ENCODE measurements at regions not wholly inside any gene's neighbourhood (a gene's known extent, or its start where the extent isn't known, plus 50 kb on each side); places are given as distances from the start of the nearest gene placed in this dataset.

DNA sequence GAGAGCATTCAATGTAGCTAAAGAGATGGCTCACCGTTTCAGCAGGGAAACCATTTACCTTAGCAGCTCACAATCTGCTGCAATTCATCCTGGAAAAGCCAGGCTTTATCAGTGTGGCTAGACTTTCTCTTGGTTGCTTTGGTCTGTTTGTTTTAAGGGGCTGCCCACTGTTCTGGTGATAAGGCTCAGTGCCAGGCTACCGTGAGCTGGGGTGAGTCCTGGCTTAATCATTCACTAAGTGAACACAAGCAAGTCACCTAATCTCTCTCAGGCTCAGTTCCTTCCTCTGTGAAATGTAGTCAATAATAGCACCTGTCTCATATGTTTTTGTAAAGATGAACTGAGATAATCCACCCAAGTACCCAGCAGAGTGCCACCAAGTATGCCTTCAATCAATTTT lies 229.0 kb downstream of the TEX29 start:
- Histone ChIP-seq H3K36me3 (no peaks in the 10 kb centered on the region), H3K27me3 (peaks cover 0 to 16% of the 10 kb centered on the region in 2 donors), H3K9me3 (peaks cover 0 to 2% of the 10 kb centered on the region in 2 donors), H3K27ac (no peak overlapping the region), H3K4me3 (no peak overlapping the region), H3K4me1 (no peaks in the 10 kb centered on the region)
- DNase-seq (no peak), ATAC-seq (no peak)
- TF ChIP-seq, protein P1, sequence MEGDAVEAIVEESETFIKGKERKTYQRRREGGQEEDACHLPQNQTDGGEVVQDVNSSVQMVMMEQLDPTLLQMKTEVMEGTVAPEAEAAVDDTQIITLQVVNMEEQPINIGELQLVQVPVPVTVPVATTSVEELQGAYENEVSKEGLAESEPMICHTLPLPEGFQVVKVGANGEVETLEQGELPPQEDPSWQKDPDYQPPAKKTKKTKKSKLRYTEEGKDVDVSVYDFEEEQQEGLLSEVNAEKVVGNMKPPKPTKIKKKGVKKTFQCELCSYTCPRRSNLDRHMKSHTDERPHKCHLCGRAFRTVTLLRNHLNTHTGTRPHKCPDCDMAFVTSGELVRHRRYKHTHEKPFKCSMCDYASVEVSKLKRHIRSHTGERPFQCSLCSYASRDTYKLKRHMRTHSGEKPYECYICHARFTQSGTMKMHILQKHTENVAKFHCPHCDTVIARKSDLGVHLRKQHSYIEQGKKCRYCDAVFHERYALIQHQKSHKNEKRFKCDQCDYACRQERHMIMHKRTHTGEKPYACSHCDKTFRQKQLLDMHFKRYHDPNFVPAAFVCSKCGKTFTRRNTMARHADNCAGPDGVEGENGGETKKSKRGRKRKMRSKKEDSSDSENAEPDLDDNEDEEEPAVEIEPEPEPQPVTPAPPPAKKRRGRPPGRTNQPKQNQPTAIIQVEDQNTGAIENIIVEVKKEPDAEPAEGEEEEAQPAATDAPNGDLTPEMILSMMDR (IDR thresholded peaks at IDR 0.05): no peak
- intact Hi-C loops (cut with DNase I): no loop called here

DNA sequence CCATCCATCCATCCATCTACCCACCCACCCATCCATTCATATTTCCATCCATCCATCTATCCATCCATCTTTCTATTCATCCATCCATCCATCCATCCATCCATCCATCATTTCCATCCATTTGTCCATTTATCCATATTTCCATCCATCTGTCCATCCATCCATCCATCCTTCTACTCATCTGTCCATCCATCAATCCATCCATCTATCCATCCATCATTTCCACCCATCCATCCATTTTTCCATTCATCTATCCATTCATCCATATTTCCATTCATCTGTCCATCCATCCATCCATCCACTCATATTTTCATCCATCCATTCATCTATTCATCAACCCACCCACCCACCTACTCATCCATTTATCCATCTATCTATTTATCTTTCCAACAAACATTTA lies 229.6 kb downstream of the TEX29 start:
- TF ChIP-seq, protein P1 (IDR thresholded peaks at IDR 0.05): no peak
- intact Hi-C loops (cut with DNase I): no loop called here

DNA sequence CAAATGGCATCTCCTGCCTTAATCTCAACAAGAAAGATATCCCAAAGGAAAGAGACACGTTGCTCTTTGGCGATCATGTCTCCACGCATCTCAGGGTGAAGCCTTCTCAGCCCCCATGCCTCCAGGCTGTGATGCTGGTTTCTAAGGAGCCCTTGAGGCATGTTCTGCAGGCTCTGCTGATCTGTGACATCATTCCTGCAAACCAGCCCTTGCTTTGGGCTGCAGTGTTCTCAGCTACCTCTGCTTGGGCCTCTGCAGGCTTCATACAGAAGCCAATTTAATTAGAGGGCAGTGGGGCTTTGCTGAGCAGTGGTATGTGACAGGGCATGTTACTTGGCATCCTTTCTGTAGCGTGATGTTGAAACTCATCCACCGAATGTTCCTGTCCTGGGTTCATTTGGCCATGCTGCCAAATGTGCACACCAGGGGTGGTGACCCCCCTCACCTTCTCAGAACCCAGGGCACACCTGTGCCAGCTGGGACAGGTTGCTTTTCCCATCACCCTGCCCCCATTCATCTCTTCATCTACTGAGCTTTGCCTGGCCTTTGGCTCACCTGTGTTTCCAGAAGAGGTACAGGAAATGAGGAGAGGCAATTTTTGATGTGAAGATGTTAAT lies 230.9 kb downstream of the TEX29 start:
- H3K9me3 ChIP-seq: no peaks in the 10 kb centered on the region
- intact Hi-C loops (cut with DNase I): no loop called here
- no peak overlapping the region for H3K27ac ChIP-seq
- ATAC-seq (no peak), DNase-seq (no peak)
- H3K4me1 ChIP-seq: no peaks in the 10 kb centered on the region
- H3K27me3 ChIP-seq: peaks cover 0 to 25% of the 10 kb centered on the region in 2 donors
- H3K36me3 ChIP-seq: no peaks in the 10 kb centered on the region
- TF ChIP-seq, protein P1 (IDR thresholded peaks at IDR 0.05): no peak
- H3K4me3 ChIP-seq: no peak overlapping the region

More for the DNA sequence above, 229.6 kb downstream of the TEX29 start:
- peaks cover 0 to 21% of the 10 kb centered on the region in 2 donors for H3K27me3 ChIP-seq
- H3K36me3 ChIP-seq: no peaks in the 10 kb centered on the region
- ATAC-seq (no peak), DNase-seq (no peak)
- no peak overlapping the region for H3K27ac ChIP-seq
- peaks cover 0 to 2% of the 10 kb centered on the region in 2 donors for H3K9me3 ChIP-seq
- no peak overlapping the region for H3K4me3 ChIP-seq
- H3K4me1 ChIP-seq: no peaks in the 10 kb centered on the region

DNA sequence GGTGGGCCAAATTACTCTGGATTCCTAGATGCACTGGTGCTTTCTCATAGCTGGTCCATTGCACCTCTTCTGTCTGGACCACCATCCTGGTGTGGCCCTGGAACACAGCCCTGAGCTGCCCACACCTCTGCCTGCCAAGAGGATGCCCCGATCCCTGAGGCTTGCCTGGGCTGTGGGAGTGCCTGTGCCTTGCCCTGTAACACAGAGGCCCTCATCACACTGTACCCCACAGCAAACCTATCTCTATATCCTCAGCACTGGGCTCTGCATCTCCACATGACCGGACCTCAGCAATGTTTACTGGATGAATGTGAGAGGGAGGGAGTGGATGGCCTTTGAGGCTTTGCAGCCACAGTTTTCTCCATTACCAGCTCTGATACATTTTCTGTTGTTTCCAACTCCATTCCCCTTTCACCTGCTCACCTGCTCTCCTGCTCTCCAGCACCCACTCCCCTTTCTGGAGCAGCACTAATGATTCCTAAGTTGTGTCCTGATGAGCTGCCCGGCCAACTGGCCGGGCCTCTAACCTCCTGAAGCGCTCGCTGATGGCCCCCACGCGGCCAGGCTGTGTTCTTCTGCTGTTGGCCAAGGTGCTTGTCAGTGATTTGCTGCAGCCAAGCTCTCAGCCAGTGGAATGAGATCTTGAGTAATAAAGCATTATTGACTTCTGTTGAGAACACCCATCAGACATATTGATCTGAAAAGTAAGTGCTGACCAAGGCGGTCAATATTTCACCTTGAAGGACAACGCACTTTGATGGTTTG lies 232.6 kb downstream of the TEX29 start:
- intact Hi-C loops (cut with DNase I): no loop called here
- H3K9me3 ChIP-seq: no peaks in the 10 kb centered on the region
- TF ChIP-seq, protein P1 (IDR thresholded peaks at IDR 0.05): no peak

DNA sequence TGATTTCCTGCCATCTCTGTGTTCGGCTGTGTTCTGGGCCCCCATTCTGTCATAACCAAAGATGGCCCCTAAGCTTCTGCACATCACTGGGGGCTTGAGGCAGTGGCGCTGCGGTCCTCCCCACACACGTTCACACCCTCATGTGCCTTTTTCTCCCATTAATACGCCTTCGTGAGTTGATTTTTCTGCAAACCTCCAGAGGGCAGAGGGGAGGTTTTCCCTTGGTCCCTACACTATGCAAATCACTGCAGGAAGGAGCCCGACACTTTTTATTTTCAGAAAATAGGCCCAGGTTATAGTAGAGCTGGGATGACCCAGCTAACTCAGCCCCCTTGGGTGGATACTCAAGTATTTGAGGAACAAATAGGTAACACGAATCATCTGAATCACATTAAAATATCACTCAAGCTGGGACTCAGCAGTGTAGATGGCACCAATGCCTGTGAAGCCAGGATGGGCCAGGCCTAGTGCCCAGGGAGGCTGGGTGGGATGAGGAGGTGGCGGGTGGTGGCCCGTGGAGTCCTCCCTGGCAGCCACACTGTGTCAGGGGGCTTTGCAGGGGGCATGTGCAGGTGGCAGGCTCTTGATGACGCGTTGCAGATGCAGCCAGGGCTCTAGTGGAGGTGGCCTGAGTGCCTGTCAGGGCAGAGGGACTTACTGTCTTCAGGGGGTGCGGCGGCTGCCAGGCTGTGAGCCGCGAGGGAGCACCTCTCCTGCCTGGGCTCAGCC lies 234.3 kb downstream of the TEX29 start:
- intact Hi-C loops (cut with DNase I): no loop called here
- ATAC-seq: no peak
- Histone ChIP-seq H3K27ac (no peak overlapping the region), H3K9me3 (no peaks in the 10 kb centered on the region), H3K4me3 (no peak overlapping the region), H3K27me3 (peaks cover 0 to 21% of the 10 kb centered on the region in 2 donors), H3K4me1 (no peaks in the 10 kb centered on the region), H3K36me3 (no peaks in the 10 kb centered on the region)
- TF ChIP-seq, protein P1 (IDR thresholded peaks at IDR 0.05): no peak
- DNase-seq: no peak

More for the DNA sequence above, 232.6 kb downstream of the TEX29 start:
- H3K27ac ChIP-seq: no peak overlapping the region
- ATAC-seq: no peak
- DNase-seq: no peak
- no peaks in the 10 kb centered on the region for H3K4me1 ChIP-seq
- H3K4me3 ChIP-seq: no peak overlapping the region
- H3K36me3 ChIP-seq: no peaks in the 10 kb centered on the region
- H3K27me3 ChIP-seq: peaks cover 0 to 25% of the 10 kb centered on the region in 2 donors

Data from left lung (tissue), 4 donors.